CD4-positive, alpha-beta T cell (primary cell): ENCODE measurements at regions not wholly inside any gene's neighbourhood (a gene's known extent, or its start where the extent isn't known, plus 50 kb on each side); places are given as distances from the start of the nearest gene placed in this dataset.

Experiments used
- ATAC-seq: fragments of 200-7000 bp; cut with Tn5 transposase; one replicate; pipeline ENCODE4 v1.10.0; 2022; ENCODE audit warnings: mild to moderate bottlenecking; ENCODE audit not compliant: poor library complexity
- CTCF ChIA-PET: fragments of 350-600 bp; sonication (Branson Sonifier 250); formaldehyde crosslinking; loops from one replicate; lab custom pipeline; 2021; ENCODE audit warnings: antibody characterized with exemption, inconsistent platforms; lab: Charles Lee
- POLR2A ChIA-PET: fragments of 350-600 bp; sonication (Branson Sonifier 250); formaldehyde crosslinking; loops from one replicate; lab custom pipeline; 2021; ENCODE audit warnings: antibody characterized with exemption, inconsistent platforms; lab: Charles Lee
- DNase-seq, 14 experiments: peaks; one replicate each; pipeline ENCODE4 v3.0.0-alpha.2; 2013 to 2020; ENCODE audit warnings: mixed read lengths in 2 of 14
- H3K27ac ChIP-seq, 2 donors: one replicate each; pipeline versions ENCODE4 v1.5.1 to v1.7.0; 2013; ENCODE audit warnings: low read length in 2 of 2, low read depth in 1 of 2, mild to moderate bottlenecking in 1 of 2
- H3K27me3 ChIP-seq, 2 experiments: 1 replicate in 1 of 2; 2 replicates in 1 of 2; pipeline versions ENCODE4 v1.6.1 to v1.7.0; 2013; ENCODE audit warnings: low read length in 2 of 2, control low read depth in 1 of 2, mild to moderate bottlenecking in 1 of 2, moderate library complexity in 1 of 2; ENCODE audit not compliant: insufficient read depth in 2 of 2, control insufficient read depth in 1 of 2
- H3K36me3 ChIP-seq: one replicate; pipeline ENCODE4 v1.6.1; 2013; ENCODE audit warnings: low read length, control low read depth; ENCODE audit not compliant: insufficient read depth
- H3K4me1 ChIP-seq: one replicate; pipeline ENCODE4 v1.6.1; 2013; ENCODE audit warnings: low read length, control low read depth; ENCODE audit not compliant: insufficient read depth
- H3K4me3 ChIP-seq: one replicate; pipeline ENCODE4 v1.5.1; 2013; ENCODE audit warnings: mild to moderate bottlenecking, low read length, moderate library complexity
- H3K9me3 ChIP-seq, 2 experiments: 1 replicate in 1 of 2; 2 replicates in 1 of 2; pipeline versions ENCODE4 v1.6.1 to v1.7.0; 2013; ENCODE audit warnings: low read length in 2 of 2, mild to moderate bottlenecking in 2 of 2, control low read depth in 1 of 2, moderate library complexity in 1 of 2; ENCODE audit not compliant: control insufficient read depth in 1 of 2, insufficient read depth in 1 of 2
- H3K27ac Mint-ChIP-seq: one replicate; pipeline ENCODE4 v1.8.0; 2020; ENCODE audit warnings: mixed read lengths
- H3K27me3 Mint-ChIP-seq: one replicate; pipeline ENCODE4 v1.8.0; 2021; ENCODE audit warnings: mixed read lengths
- H3K36me3 Mint-ChIP-seq: one replicate; pipeline ENCODE4 v1.8.0; 2021; ENCODE audit warnings: low read depth, mixed read lengths
- H3K4me1 Mint-ChIP-seq: one replicate; pipeline ENCODE4 v1.8.0; 2021; ENCODE audit warnings: low read depth, mixed read lengths
- H3K4me3 Mint-ChIP-seq: one replicate; pipeline ENCODE4 v1.8.0; 2020; ENCODE audit warnings: mild to moderate bottlenecking, mixed read lengths
- H3K9me3 Mint-ChIP-seq: one replicate; pipeline ENCODE4 v1.8.0; 2020; ENCODE audit warnings: mixed read lengths
- CTCF ChIP-seq: fragments of 200-600 bp; IDR thresholded peaks from one replicate; pipeline ENCODE4 v1.8.0; 2022; ENCODE audit warnings: antibody characterized with exemption, mild to moderate bottlenecking
- intact Hi-C, 2 experiments: fragments of 100-400 bp; cut with DNase I in 1 of 2; cut with micrococcal nuclease in 1 of 2; formaldehyde crosslinking; loops; one replicate each; pipeline versions ENCODE4 v1.15.1 to v1.9.0; 2023 to 2025; cut with DNase I, micrococcal nuclease

- Mint-ChIP-seq H3K27ac (no peak overlapping the region), H3K9me3 (no peaks in the 10 kb centered on the region), H3K27me3 (peaks cover 47% of the 10 kb centered on the region), H3K36me3 (no peaks in the 10 kb centered on the region), H3K4me1 (no peaks in the 10 kb centered on the region), H3K4me3 (no peak overlapping the region)
- DNase-seq, result no peak
- Histone ChIP-seq H3K9me3 (no peaks in the 10 kb centered on the region), H3K27me3 (peaks cover 4 to 10% of the 10 kb centered on the region in 2 experiments), H3K36me3 (no peaks in the 10 kb centered on the region), H3K4me3 (no peak overlapping the region), H3K27ac (no peak overlapping the region), H3K4me1 (no peaks in the 10 kb centered on the region)
- ATAC-seq, result no peak
- ChIA-PET POLR2A (no interaction called here), CTCF (no interaction called here)
- no peak for TF ChIP-seq CTCF
- intact Hi-C loops, result no loop called here
Measured at GRCh38 chr9:115196919-115197318, 79.0 kb upstream of the TNC start.

- Histone ChIP-seq H3K4me3 (no peak overlapping the region), H3K36me3 (no peaks in the 10 kb centered on the region), H3K9me3 (no peaks in the 10 kb centered on the region), H3K4me1 (no peaks in the 10 kb centered on the region), H3K27me3 (peaks cover 4 to 11% of the 10 kb centered on the region in 2 experiments), H3K27ac (no peak overlapping the region)
- intact Hi-C loops, result no loop called here
- DNase-seq (no peak), ATAC-seq (no peak)
- no peak for TF ChIP-seq CTCF
- Mint-ChIP-seq H3K27ac (no peak overlapping the region), H3K27me3 (peaks cover 41% of the 10 kb centered on the region), H3K9me3 (no peaks in the 10 kb centered on the region), H3K4me3 (no peak overlapping the region), H3K4me1 (no peaks in the 10 kb centered on the region), H3K36me3 (no peaks in the 10 kb centered on the region)
- POLR2A ChIA-PET, result no interaction called here
- CTCF ChIA-PET, result no interaction called here
Measured at GRCh38 chr9:115198001-115198400, 80.0 kb upstream of the TNC start.

GRCh38 chr9:115200711-115201505 lies 83.0 kb upstream of the TNC start:
- H3K27ac Mint-ChIP-seq, result no peak overlapping the region
- ATAC-seq, result no peak
- intact Hi-C loops, result no loop called here
- no peak overlapping the region for H3K27ac ChIP-seq
- H3K4me1 Mint-ChIP-seq, result no peaks in the 10 kb centered on the region
- H3K4me1 ChIP-seq, result no peaks in the 10 kb centered on the region
- peaks cover 51% of the 10 kb centered on the region for H3K27me3 Mint-ChIP-seq
- H3K36me3 ChIP-seq, result no peaks in the 10 kb centered on the region
- no peak overlapping the region for H3K4me3 ChIP-seq
- no peaks in the 10 kb centered on the region for H3K9me3 Mint-ChIP-seq
- no peaks in the 10 kb centered on the region for H3K36me3 Mint-ChIP-seq
- TF ChIP-seq CTCF, result no peak
- POLR2A ChIA-PET, result no interaction called here
- DNase-seq, result no peak
- peaks cover 4 to 11% of the 10 kb centered on the region in 2 experiments for H3K27me3 ChIP-seq
- no peaks in the 10 kb centered on the region for H3K9me3 ChIP-seq
- CTCF ChIA-PET, result no interaction called here
- H3K4me3 Mint-ChIP-seq, result no peak overlapping the region
